Mammary epithelial cell (primary cell): ENCODE measurements at regions not wholly inside any gene's neighbourhood (a gene's known extent, or its start where the extent isn't known, plus 50 kb on each side); places are given as distances from the start of the nearest gene placed in this dataset.

Experiments used
- EZH2 ChIP-seq: IDR thresholded peaks from 2 replicates; pipeline ENCODE4 v1.6.1; 2012; ENCODE audit warnings: low read length, inconsistent platforms, borderline replicate concordance
- TF ChIP-seq, protein P1 (sequence below), 2 donors: IDR thresholded peaks in 1 of 2; conservative IDR thresholded peaks in 1 of 2; 2 replicates each; pipeline ENCODE4 v1.5.1; 2011 to 2012; ENCODE audit warnings: inconsistent platforms in 2 of 2, low read length in 2 of 2, mild to moderate bottlenecking in 2 of 2, control low read depth in 1 of 2, low read depth in 1 of 2; ENCODE audit not compliant: insufficient read depth in 1 of 2; ENCODE audit errors: extremely low read depth in 1 of 2

DNA sequence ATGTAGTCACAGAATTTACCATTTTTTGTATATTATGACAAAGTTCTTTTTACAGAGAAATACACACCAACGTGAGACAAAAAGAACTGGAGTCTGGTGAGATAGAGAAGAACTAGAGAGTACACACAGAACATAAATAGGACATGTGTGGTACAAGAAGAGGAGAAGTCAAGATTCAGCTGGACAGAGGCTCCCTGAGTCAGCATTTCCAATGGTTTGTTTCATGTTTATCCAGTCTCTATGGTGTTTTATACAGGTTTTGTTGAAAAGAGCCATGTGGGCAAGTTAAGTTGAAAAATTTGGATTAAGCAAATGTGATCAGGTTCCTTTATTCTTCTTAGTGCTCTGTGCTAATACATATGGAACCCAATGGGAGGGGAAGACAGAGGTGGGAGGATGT lies 105.5 kb upstream of the AKR1E2 start:
- TF ChIP-seq, protein P1, sequence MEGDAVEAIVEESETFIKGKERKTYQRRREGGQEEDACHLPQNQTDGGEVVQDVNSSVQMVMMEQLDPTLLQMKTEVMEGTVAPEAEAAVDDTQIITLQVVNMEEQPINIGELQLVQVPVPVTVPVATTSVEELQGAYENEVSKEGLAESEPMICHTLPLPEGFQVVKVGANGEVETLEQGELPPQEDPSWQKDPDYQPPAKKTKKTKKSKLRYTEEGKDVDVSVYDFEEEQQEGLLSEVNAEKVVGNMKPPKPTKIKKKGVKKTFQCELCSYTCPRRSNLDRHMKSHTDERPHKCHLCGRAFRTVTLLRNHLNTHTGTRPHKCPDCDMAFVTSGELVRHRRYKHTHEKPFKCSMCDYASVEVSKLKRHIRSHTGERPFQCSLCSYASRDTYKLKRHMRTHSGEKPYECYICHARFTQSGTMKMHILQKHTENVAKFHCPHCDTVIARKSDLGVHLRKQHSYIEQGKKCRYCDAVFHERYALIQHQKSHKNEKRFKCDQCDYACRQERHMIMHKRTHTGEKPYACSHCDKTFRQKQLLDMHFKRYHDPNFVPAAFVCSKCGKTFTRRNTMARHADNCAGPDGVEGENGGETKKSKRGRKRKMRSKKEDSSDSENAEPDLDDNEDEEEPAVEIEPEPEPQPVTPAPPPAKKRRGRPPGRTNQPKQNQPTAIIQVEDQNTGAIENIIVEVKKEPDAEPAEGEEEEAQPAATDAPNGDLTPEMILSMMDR (conservative IDR thresholded peaks at IDR 0.05 in 1 of 2, IDR thresholded peaks at IDR 0.05 in 1 of 2; ENCODE audit: extremely low read depth in 1 of 2, insufficient read depth in 1 of 2, low read depth in 1 of 2, low read length in 2 of 2), result no peak
- TF ChIP-seq EZH2, result no peak
